ENCODE measurements at regions not wholly inside any gene's neighbourhood (a gene's known extent, or its start where the extent isn't known, plus 50 kb on each side); places are given as distances from the start of the nearest gene placed in this dataset.

- Histone ChIP-seq H3K4me3 (replicated peaks in 1 of 3) (no peak overlapping the region), H3K9me3 (no peaks in the 10 kb centered on the region), H3K27ac (no peak overlapping the region), H3K4me1 (no peaks in the 10 kb centered on the region), H3K36me3 (no peaks in the 10 kb centered on the region), H3K27me3 (no peaks in the 10 kb centered on the region)
- no peak for DNase-seq
- TF ChIP-seq CTCF (IDR thresholded peaks at IDR 0.05) (no peak), POLR2A (IDR thresholded peaks at IDR 0.05) (no peak)
- 89 to 91% methylated on average over 4 of the region's 4 CpGs for WGBS, 2 donors
- intact Hi-C loops (cut with DNase I), result no loop called here
These were observed 1910.0 kb upstream of the TENM3 start for GRCh38 chr4:180333162-180333561.

- intact Hi-C loops (cut with DNase I), result no loop called here
- no peak overlapping the region for H3K27ac ChIP-seq
- WGBS, 2 donors, result 85 to 86% methylated on average over 1 of the region's 1 CpG
- no peaks in the 10 kb centered on the region for H3K27me3 ChIP-seq
- DNase-seq, result no peak
- H3K9me3 ChIP-seq, result no peaks in the 10 kb centered on the region
- H3K4me1 ChIP-seq, result no peaks in the 10 kb centered on the region
- no peaks in the 10 kb centered on the region for H3K36me3 ChIP-seq
- H3K4me3 ChIP-seq (replicated peaks in 1 of 3), result no peak overlapping the region
- TF ChIP-seq POLR2A (IDR thresholded peaks at IDR 0.05) (no peak), CTCF (IDR thresholded peaks at IDR 0.05) (no peak)
These were observed 1907.6 kb upstream of the TENM3 start for GRCh38 chr4:180335566-180335965.

GRCh38 chr4:180336494-180337090 is 1906.6 kb upstream of the TENM3 start:
- H3K4me3 ChIP-seq (replicated peaks in 1 of 3), result no peak overlapping the region
- no peaks in the 10 kb centered on the region for H3K36me3 ChIP-seq
- 67 to 70% methylated on average over 1 of the region's 1 CpG for WGBS, 2 donors
- H3K27ac ChIP-seq, result no peak overlapping the region
- H3K9me3 ChIP-seq, result no peaks in the 10 kb centered on the region
- H3K27me3 ChIP-seq, result no peaks in the 10 kb centered on the region
- DNase-seq, result no peak
- no peak for TF ChIP-seq POLR2A (IDR thresholded peaks at IDR 0.05)
- no peak for TF ChIP-seq CTCF (IDR thresholded peaks at IDR 0.05)
- intact Hi-C loops (cut with DNase I), result no loop called here
- H3K4me1 ChIP-seq, result no peaks in the 10 kb centered on the region

- no peaks in the 10 kb centered on the region for H3K27me3 ChIP-seq
- intact Hi-C loops (cut with DNase I), result no loop called here
- no peaks in the 10 kb centered on the region for H3K36me3 ChIP-seq
- 88 to 89% methylated on average over 5 of the region's 5 CpGs for WGBS, 2 donors
- H3K27ac ChIP-seq, result no peak overlapping the region
- no peak overlapping the region for H3K4me3 ChIP-seq (replicated peaks in 1 of 3)
- DNase-seq, result no peak
- no peaks in the 10 kb centered on the region for H3K9me3 ChIP-seq
- no peaks in the 10 kb centered on the region for H3K4me1 ChIP-seq
- TF ChIP-seq POLR2A (IDR thresholded peaks at IDR 0.05), result no peak
- TF ChIP-seq CTCF (IDR thresholded peaks at IDR 0.05), result no peak
These were observed 1901.3 kb upstream of the TENM3 start for GRCh38 chr4:180341926-180342325.

- H3K4me3 ChIP-seq (replicated peaks in 1 of 3), result no peak overlapping the region
- H3K27me3 ChIP-seq, result no peaks in the 10 kb centered on the region
- intact Hi-C loops (cut with DNase I), result no loop called here
- TF ChIP-seq POLR2A (IDR thresholded peaks at IDR 0.05) (no peak), CTCF (IDR thresholded peaks at IDR 0.05) (no peak)
- WGBS, 2 donors, result 82 to 89% methylated on average over 2 of the region's 2 CpGs
- no peaks in the 10 kb centered on the region for H3K9me3 ChIP-seq
- H3K4me1 ChIP-seq, result no peaks in the 10 kb centered on the region
- no peaks in the 10 kb centered on the region for H3K36me3 ChIP-seq
- no peak overlapping the region for H3K27ac ChIP-seq
- no peak for DNase-seq
These were observed 1892.3 kb upstream of the TENM3 start for GRCh38 chr4:180350901-180351300.
